Islet precursor cell (in vitro differentiated cells): ENCODE measurements at regions not wholly inside any gene's neighbourhood (a gene's known extent, or its start where the extent isn't known, plus 50 kb on each side); places are given as distances from the start of the nearest gene placed in this dataset.
A peak's percentile ranks its signal among the peaks of the same experiment; 100 is the strongest.

Experiments used
- DNase-seq: peaks from one replicate; pipeline ENCODE4 v3.0.0-alpha.2; 2018

DNA sequence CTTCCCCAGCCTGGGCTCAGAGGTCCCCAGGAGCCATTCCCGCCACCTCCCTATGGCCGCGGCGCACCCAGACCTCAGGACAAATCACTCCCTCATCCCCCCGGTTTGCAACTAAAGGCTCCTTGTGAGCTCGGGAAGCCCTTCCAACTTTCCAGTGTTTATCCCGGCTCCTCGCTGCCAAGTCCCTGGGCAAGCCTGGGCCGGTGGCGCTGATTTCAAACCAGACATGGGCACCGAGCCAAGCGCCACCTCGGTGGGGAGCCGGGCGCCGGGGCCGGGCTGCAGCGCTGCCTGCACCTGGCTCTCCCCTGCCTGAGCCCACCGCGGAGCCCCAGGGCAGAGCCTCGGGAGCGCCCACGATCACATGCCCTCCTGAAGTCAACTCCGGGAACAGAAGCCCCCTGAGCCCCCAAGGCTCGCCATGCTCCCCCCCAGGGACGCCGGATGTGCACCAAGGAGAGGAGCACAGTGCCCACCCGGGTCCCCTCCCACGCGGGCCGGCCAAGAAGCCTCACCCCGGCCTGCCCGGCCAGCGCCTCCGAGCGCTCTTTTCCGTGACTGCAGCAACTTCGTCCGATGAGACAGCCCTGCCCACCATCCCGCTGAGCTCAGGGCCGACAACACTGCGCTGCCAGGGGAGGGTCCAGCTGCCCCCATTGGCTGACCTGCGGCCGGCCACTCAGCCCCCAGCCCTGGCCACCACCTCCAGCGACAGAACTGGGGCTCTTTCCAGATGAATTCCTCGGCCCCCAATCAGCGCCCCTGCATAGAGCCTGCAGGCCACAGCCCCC, 50.0 kb downstream of the NCOR2 start:
- DNase-seq: no peak

DNA sequence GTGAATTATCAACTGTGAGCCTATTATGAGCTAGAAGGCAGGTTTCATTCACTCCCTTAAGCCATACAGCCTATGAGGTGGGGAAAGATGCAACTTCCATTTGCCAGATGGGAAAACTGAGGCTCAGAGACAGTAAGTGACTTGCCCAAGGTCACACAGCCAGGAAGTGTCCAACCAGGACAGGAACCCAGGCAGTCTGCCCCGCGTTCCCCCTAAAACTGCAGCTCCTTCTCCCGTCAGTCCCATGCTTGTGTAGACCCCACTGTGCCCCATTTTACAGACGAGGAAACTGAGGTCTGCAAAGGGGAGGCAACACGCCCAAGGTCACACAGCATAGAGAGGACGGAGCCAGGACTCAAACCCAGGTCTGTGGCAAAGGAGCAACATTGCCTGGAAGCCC, 50.6 kb downstream of the NCOR2 start:
- no peak for DNase-seq

DNA sequence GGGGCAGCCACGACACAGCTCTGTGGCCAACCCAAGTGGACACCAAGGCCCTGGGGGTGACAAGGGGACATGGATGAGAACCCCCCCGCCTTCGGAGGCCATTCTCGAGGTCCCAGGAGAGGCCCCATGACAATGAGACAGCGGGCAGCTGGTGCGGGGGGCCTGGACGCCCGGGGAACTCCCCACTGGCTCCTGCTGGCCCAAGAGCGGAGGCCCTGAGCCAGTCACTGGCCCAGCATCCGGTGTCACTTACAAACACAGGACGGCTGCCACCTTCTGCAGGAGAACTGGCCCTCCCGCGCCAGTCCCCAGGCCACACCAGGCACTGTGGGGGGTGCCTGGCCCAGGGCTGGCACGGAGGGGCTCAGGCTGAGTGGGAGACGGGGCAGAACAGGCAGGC, 51.4 kb downstream of the NCOR2 start:
- no peak for DNase-seq

DNA sequence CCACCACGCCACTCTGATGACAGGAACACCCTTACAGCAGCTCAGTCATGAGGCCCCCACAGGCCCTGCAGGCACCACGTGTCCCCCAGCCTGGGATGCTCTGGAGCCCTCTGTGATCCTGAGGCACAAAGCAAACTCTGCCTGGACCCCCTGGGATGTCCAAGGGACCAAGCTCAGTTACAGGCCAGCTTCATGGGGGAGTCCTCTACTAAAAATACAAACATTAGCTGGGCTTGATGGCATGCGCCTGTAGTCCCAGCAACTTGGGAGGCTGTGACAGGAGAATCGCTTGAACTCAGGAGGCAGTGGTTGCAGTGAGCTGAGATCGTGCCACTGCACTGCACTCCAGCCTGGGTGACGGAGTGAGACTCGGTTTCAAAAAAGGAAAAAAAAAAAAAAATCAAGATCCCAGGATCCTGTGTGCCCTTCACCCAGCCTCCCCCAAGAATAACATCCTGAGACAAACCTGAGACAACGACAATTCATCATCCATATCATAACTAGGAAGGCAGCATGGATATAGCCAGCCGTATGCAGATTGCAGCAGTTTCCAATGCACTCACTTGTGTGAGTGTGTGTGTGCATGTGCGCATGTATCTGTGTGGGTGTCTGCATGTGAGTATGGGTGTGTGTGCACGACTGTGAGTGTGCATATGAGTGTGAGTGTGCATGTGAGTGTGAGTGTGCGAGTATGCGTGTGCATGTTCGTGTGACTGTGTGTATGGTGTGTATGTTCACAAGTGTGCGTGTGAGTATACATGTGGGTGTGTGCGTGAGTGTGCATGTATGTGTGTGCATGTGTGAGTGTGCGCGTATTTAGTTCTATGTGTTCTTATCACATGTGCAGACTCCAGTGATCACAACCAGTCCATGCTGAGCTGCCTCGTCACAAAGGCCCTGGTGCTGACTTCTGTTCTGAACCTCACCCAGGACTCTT, 52.1 kb downstream of the NCOR2 start:
- no peak for DNase-seq

DNA sequence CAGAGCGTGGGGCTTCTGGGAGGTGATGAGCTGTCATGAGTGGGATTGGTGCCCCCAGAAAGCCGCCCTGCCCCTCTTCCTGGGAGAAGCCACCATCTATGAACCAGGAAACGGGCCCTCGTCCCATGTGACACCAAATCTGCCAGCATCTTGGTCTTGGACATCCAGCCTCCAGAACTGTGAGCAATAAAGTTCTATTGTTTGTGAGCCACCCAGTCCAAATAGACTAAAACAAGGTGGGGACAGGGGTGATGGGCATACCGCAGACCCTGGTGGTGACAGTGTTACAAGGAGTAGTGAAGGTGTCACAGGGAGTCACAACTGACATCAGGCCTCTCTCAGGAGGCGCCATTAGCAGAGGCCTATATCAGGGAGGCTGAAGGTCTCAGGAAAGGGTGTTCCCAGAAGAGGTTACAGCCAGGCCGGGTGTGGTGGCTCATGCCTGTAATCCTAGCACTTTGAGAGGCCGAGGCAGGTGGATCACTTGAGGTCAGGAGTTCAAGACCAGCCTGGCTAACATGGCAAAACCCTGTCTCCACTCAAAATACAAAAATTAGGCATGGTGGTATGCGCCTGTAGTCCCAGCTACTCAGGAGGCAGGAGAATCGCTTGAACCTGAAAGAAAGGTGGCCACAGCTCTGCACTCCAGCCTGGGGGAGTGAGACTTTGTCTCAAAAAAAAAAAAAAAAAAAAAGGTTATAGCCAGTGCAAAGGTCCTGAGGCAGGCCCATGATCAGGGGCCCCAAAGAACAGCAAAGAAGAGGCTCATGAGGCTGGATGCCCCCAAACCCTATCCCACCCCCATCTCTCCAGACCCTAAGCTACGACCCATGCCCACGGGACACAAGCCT, 53.0 kb downstream of the NCOR2 start:
- DNase-seq: no peak

DNA sequence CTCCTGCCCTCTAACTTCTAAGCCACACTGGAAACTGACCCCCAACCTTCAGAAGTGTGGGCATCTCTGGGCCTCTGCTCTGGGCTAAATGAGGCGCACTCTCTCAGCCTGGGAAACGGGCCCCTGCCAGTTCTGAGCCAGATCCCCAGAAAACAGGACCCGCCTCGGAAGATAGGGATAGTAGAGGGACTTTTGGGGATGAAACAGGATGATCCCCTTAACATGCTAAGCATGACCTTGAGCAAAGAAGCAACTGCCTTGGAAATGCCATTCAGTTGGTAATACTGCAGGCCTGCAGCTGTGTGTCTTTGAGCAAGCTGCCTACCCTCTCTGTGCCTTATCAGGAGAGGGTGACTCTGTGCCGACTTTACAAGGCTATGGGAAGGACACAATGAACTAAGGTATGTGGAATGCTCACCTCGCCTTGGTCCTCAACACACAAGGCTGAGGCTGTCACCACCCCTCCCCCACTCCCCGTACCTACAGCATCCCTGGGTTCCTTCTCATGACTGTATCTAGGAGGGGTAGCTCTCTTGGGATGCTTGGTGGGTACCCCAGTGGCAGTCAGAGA, 54.0 kb downstream of the NCOR2 start:
- peak; percentile 79 for DNase-seq

DNA sequence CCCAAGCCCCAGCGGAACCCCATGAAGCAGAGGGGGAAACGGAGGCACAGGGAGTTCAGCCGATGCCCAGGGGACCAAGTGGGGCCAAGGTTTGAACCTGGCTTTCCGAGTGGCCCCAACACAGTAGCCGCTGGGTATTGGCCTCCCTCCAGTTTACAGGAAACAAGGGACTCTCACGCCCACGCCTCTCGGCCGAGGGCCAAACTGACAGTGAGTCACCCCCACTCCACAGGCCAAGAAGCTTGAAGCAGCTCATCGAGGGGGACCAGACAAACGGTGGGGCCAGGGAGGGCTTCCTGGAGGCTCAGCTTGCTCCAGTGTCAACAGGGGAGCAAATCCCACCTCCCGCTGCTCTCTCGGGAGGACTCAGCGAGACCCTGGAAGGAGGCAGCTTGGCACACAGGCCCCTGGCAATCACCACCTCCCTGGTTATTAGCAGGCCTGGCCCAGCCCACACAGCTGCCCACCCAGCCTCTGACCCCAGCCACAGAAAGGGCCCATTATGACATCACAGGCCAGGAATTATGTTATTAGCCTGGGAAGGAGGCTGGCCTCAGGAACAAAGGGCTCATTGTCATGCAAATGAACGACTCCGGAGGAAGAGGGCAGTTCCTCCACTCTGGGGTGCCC, 54.6 kb downstream of the NCOR2 start:
- DNase-seq: peak; percentile 98

DNA sequence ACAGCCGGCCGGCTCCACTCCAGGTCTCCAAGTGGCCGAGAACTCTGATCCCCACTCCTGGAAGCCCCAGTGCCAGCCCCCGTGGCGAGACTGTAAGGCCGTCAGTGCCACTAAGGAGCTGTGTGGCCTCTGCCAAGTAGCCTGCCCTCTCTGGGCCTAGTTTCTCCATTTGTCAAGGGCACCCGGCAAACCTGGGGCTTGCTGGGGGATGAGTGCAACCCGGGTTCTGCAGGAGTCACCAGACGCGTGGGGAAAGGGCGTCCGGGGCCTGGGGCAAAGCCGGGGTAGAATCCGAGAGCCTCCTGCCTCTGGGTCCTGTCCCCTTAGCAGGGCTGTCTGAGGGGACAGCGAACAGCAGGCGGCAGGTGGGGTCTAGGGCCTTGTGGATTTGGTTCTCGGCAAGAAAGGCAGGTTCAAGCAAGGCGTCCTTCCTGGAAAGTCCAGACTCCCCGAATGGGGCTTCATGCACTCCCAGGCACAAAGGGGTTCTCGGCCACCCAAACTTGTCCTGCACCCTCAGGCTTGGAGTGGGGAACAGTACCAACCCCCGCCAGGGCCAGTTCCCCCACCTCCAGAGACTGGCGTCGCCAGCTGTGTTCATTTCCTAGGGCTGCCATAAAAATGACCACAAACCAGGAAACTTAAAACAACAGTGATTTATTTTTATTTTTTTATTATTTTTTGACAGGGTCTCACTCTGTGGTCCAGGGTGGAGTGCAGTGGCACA, 56.0 kb downstream of the NCOR2 start:
- DNase-seq: no peak

DNA sequence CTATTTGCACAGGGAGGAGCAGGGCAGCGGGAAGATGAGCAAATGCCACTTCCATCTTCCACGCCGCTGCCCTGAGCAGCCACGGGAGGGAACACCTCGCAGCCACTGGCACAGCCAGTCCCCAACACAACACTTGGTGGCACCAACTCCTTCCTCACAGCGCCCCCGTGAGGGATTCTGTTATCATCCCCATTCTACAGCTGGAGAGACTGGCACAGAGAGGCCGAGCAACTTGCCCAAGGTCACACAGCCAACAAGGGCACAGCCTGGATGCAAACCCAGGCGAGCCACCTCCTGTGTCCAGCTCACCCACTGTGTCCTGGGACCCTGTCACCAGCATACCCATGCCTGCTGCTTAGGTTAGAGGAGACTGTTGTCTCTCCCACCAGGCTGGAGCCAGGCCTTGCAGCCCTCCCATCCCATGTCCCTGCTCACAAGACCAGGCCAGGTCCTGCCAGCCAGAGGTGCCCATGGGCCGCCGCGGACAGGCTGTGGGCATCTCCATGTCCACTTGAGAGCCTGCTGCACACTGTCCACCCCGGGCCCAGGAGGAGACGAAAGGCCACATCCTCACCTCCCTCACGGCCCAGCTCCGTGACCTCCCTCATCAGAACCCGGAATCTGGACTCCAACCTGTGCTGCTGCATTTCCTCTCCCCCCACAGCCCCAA, 57.0 kb downstream of the NCOR2 start:
- DNase-seq: no peak

DNA sequence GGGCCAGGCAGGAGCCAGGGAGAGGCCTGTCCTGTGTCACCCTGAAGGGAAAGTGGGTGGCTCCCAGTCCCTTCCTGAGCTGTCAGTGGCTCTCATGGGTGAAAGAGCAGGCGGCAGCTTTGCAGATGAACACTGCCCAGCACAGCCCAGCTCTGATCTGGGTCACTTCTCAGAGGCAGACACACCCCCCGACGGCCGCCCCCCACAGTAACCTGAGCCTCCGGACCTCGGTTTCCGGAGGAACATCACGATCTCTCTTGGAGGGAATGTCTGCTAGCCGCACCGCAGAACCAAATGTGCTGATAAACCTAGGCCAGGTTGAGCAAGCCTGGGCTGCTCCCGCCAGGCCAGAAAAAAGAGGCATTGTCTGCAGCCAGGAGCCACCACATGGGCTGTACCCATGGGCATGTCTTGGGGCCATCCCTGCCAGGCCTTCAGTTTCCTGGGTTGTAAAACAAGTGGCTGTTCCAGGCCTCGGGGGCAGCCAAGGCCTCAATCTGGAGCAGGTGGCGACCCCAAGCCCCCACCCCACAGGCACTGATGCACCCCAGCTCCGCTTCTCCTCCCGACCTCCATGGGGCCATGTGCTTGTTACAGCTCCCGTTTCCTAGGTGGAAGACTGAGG, 57.6 kb downstream of the NCOR2 start:
- DNase-seq: peak; percentile 90

DNA sequence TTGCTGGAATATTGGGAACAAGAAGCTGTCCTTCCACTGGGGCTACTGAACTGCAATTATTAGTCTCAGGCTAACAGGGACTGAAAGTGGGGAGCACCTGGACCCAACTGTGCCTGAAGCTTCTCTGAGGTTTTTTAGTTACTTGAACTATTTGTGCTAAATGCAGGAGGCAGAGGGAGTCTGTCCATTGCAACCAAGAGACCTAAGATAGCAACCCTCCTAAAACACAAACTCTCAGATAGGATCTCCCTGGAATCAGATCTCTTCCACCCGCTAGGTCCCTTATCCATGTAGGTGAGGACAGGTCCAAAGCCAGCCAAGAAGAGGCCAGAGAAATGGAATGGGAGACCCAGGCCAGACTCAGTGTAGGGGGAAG, 58.1 kb downstream of the NCOR2 start:
- DNase-seq: no peak

DNA sequence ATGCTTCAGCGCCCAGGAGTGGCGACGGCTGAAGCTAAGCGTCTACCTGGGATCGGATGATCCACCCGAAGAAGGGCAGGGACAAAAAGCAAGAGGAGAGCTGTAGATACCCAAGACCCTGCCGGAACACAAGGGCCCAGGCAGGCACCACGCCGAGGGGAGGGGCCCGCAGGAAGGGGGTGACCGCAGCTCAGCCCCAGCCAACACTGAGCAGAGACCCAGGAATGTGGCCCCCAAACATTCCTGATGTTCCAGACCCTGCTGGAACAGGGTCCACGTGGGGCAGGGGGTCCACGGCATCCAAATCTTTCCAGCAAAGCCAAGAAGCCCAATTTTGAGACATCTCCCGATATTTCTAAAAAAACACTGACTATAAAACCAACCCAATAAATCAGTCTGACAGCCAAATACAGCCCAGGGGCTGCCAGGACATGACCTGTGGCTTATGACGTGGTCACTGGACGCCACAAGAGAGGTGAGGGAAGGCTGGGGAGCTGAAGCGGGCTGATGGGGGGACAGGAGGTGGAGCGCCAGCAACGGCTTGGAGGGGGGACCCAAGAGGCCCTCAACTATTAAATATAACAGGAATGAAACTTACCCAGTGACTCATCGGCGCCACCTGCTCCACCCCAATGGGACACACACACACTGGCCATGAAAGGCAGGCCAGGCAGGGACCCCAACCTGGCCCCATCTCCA, 58.9 kb downstream of the NCOR2 start:
- no peak for DNase-seq

DNA sequence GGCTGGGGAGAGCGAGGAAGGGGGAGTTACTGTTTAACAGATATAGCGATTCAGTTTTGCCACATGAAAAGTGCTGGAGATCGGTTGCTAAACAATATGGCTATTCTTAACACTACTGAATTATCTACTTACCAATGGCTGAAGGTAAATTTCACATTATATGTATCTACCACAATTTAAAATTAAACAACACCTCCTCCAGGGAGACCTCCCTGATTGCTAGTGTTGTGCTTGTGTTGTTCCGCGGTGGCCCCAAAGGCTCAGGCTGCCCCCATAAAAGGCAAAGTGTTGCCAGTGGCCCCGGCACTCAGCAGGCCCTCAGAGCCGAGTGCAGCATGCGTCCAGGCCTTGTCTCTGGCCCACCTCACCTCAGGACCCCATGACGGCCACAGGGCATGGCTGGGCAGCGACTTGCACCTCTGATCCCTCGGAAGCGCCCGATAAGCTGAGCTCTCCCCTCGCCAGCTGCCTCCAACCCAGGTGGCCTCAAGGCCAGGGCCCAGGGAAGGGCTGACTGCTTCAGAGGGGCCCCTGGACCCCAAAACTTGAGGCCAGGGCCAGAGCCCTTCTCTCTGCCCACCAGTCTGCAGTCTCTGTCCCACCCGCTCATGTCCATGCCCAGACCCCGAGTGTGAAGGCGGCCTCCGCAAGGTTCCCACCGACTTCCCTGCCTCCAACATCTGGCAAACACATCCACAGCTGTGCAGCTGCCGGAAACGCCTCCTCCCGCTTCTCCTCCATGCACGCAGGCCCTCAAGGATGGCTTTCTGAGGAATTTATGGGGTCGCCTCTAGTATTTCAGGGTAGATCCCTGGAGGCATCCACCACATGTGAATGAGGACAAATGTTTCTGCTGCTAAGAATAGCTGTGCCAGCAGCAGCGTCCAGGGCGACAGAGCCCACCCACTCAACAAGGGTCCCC, 60.0 kb downstream of the NCOR2 start:
- DNase-seq: no peak

DNA sequence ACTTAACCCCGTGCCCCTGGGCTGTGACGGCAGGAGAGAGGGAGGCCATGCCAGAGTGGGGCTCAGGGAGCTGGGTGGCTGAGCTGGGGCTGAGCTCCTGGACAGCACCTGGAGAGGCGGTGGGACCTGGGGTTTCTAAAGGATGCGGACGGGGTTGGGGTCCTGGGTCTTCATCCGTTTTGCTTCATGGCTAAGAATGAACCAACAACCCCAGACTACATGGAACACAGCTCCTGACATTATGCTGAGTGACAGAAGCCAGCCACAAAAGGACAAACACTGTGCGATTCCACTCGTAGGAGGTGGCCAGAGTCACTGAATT, 60.6 kb downstream of the NCOR2 start:
- DNase-seq: no peak

DNA sequence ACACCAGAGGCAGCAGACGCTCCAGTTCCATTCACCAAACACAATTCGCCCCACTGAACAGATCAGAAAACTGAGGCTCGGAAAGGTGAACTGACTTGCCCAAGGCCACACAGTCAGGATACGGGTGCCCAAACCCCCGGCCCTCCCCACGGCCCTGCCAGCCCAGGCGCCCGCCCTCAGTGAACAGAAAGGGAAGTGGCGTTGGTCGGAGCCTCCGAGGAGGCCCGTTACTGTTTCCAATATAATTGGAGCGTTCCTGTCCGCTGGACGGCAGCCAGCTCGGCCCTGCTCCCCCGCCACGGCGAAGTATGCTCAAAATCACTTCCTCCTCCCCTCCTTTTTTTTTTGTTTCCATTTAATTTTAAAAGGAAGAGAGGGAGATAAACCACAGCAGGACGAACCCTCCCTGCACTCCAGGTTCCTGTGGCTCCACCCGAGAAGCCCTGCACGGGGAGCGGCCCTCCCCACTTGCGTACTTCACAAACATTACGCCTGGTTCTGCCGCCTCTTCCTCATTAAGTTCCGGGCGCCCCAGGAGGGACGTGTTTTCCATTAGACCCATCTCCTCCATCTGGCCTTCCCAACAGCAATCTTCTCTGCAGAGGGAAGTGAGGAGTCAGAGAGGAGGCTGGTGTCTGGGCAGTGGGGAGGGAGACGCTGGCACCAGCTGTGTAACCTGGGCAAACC, 61.1 kb downstream of the NCOR2 start:
- no peak for DNase-seq

DNA sequence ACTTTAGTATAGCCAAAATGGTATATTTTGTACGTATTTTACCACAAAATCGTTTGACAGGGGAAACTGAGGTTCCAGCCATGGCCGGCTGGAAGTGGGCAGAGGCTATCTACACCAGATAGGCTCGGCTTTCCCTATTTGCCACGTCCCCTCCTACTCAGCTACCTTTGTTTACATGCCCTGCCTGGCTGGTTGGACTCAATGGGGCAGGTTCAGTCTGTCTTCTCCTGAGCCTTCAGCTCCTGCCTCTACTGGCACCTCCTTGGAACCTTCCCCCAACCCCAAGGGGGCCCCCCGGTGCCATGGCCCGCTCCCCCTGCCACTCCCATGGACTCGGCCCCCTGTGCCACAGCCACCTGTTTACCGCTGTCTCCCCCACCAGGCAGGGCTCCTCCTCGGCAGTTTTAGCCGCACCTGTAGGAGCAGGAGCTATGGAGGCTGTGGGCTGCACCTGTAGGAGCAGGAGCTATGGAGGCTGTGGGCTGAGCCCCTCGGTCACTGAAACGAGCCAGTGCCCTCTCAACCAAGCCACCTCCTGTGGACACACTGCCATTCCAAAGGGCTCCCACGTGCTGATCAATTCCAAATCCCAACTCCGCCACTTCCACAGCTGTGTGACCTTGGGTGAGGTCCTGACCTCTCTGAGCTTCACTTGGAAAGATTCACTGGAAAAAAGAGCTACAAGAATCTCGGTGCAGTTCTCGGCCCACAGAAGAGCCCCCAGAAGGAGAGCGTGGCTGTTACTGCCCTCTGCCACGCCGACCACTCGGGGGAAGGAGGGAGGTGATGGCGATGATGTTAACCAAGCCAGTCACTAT, 62.2 kb downstream of the NCOR2 start:
- DNase-seq: no peak

DNA sequence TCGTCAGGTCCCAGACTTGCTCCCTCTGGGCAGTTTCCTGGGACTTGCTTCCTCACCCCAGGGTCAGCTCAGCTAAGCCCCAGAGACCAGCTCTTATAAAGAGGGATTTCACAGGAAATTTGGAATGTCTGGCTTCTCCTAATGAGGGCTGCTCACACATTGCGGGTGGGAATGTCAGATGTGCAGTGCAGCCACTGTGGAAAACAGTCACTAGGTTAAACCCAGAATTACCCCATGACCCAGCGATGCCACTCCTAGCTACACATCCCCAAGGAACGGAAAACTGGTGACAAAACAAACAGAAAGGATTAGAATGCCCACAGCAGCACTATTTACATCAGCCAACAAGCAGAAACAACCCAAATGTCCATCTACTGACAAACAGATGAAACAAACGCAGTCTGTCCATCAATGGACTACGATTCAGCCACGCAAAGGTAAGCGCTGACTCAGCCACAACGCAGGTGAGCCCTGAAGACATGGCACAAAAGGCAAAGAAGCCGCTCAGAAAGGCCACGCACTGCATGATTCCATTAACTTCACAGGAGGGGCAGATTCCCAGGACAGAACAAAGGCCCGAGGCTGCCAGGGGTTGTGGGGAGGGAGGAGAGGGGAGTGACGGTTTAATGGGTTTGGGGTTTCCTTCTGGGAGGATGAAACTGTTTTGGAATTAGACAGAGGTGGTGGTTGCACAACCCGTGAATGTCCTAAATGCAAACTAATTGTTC, 63.0 kb downstream of the NCOR2 start:
- DNase-seq: peak; percentile 90
